Heart left ventricle (tissue), 16 donors: ENCODE measurements at regions not wholly inside any gene's neighbourhood (a gene's known extent, or its start where the extent isn't known, plus 50 kb on each side); places are given as distances from the start of the nearest gene placed in this dataset.

Experiments
- ATAC-seq, 4 donors: fragments of 200-7000 bp; cut with Tn5 transposase; one replicate each; pipeline ENCODE4 v1.9.1; 2020 to 2022; ENCODE audit warnings: moderate library complexity in 4 of 4, mild to moderate bottlenecking in 3 of 4, moderate number of reproducible peaks in 1 of 4
- DNase-seq, 5 donors: peaks; one replicate each; pipeline ENCODE4 v3.0.0-alpha.2; 2020
- H3K27ac ChIP-seq, 12 donors: fragments of 200-600 bp; sonication (generic) in 4 of 12; one replicate each; pipeline versions ENCODE4 v1.5.0 to v1.8.0; 2016 to 2022; ENCODE audit warnings: mild to moderate bottlenecking in 2 of 12
- H3K27me3 ChIP-seq, 9 donors: fragments of 200-600 bp; sonication (generic) in 2 of 9; one replicate each; pipeline versions ENCODE4 v1.5.1 to v1.8.0; 2016 to 2022; ENCODE audit warnings: mild to moderate bottlenecking in 3 of 9
- H3K36me3 ChIP-seq, 9 donors: fragments of 200-600 bp; sonication (generic) in 2 of 9; one replicate each; pipeline versions ENCODE4 v1.5.0 to v1.8.0; 2018 to 2022; ENCODE audit warnings: mild to moderate bottlenecking in 2 of 9
- H3K4me1 ChIP-seq, 12 donors: fragments of 200-600 bp; sonication (generic) in 4 of 12; one replicate each; pipeline versions ENCODE4 v1.5.0 to v1.8.0; 2016 to 2022; ENCODE audit warnings: mild to moderate bottlenecking in 3 of 12
- H3K4me3 ChIP-seq, 12 donors: fragments of 200-600 bp; sonication (generic) in 4 of 12; one replicate each; pipeline versions ENCODE4 v1.5.0 to v1.8.0; 2017 to 2022; ENCODE audit warnings: mild to moderate bottlenecking in 9 of 12, moderate library complexity in 4 of 12
- H3K9me3 ChIP-seq, 12 donors: fragments of 200-600 bp; sonication (generic) in 4 of 12; one replicate each; pipeline versions ENCODE4 v1.5.0 to v1.8.0; 2016 to 2022; ENCODE audit warnings: mild to moderate bottlenecking in 1 of 12
- POLR2A ChIP-seq, 2 donors: fragments of 450-650 bp; IDR thresholded peaks; one replicate each; pipeline ENCODE4 v1.6.1; 2017; ENCODE audit warnings: antibody characterized with exemption in 2 of 2, mild to moderate bottlenecking in 2 of 2, moderate library complexity in 2 of 2
- WGBS, 4 donors: extraction: QIAGEN DNeasy Blood & Tissue Kit in 2 of 4; methylation state at CpG; one replicate each; pipeline versions ENCODE4 v1.1.5 to v1.1.7; 2013 to 2018; 5-methylcytosine and 5-hydroxymethylcytosine counted together
- intact Hi-C, 10 donors: fragments of 100-400 bp; cut with DNase I; formaldehyde crosslinking; loops; one replicate each; pipeline versions ENCODE4 v1.11.1 to v1.14.2; 2022
- TF ChIP-seq, protein P1 (sequence below), 12 donors: fragments of 200-600 bp; sonication (generic) in 4 of 12; IDR thresholded peaks; one replicate each; pipeline versions ENCODE4 v1.5.0 to v1.8.0; 2018 to 2022; ENCODE audit warnings: antibody characterized with exemption in 12 of 12, mild to moderate bottlenecking in 5 of 12
- donor health status: ischemic (EF 13 %, LVEDD 7.1; RV severe dilation, severe dysfunction).
- donor health status: healthy with polysubstance abuse.
- donor health status: DM: no; HTN: yes; CAD: no.
- donor health status: DM: no; HTN: no; CAD: no.
- donor health status: ischemic (EF 25% LVEDD 6.9; RV normal size, moderate dysfunction).
- donor health status: ischemic (EF 25% LVEDD 5.7; RV mildly dilated, moderate dysfunction).
- donor health status: healthy.
- donor health status: DM: yes; HTN: yes; CAD: no.
- donor health status: ischemic (EF 35%, LVEDD 5.7; RV mildly dilated, moderate dysfunction).
- donor health status: nonischemic (EF 11% LVEDD 7.7; RV severe dilation, severe dysfunction).
- donor health status: DM: yes; HTN: yes; CAD: no.
- donor health status: PGD.
- donor health status: ischemic (EF 29% LVEDD 5.4; RV normal size, mild dysfunction).
- donor health status: nonischemic (EF 23%, LVEDD 6.1; RV moderate dilation, normal function).

DNA sequence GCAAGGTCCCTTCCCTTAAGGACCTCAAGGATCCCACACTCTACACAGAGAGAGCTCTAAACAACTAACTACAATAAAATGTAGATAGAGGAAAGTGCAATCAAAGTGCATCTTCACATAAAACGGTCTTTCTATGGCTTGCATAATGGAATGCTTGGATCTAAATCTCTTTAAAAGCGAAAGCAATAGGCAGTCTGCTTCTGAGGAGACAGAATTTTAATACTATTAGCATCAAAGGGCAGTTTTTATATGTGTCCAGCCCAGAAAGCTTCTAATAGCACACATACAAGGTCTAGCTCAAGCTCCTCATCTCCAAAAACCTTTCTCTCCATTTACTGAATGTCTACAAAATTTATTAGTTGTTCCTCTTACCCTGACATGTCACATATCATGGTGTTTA lies 101.5 kb upstream of the C1GALT1 start:
- no peaks in the 10 kb centered on the region for H3K27me3 ChIP-seq
- no peak overlapping the region for H3K4me3 ChIP-seq
- H3K36me3 ChIP-seq = no peaks in the 10 kb centered on the region
- no peak for TF ChIP-seq POLR2A (IDR thresholded peaks at IDR 0.05)
- TF ChIP-seq, protein P1, sequence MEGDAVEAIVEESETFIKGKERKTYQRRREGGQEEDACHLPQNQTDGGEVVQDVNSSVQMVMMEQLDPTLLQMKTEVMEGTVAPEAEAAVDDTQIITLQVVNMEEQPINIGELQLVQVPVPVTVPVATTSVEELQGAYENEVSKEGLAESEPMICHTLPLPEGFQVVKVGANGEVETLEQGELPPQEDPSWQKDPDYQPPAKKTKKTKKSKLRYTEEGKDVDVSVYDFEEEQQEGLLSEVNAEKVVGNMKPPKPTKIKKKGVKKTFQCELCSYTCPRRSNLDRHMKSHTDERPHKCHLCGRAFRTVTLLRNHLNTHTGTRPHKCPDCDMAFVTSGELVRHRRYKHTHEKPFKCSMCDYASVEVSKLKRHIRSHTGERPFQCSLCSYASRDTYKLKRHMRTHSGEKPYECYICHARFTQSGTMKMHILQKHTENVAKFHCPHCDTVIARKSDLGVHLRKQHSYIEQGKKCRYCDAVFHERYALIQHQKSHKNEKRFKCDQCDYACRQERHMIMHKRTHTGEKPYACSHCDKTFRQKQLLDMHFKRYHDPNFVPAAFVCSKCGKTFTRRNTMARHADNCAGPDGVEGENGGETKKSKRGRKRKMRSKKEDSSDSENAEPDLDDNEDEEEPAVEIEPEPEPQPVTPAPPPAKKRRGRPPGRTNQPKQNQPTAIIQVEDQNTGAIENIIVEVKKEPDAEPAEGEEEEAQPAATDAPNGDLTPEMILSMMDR (IDR thresholded peaks at IDR 0.05) = no peak
- intact Hi-C loops = no loop called here
- H3K4me1 ChIP-seq = no peaks in the 10 kb centered on the region
- ATAC-seq = no peak
- WGBS, 4 donors = 37 to 59% (median 51%) methylated on average over 2 of the region's 2 CpGs
- no peak for DNase-seq
- H3K9me3 ChIP-seq = peaks cover 0 to 9% (median 0%) of the 10 kb centered on the region in 12 donors
- no peak overlapping the region for H3K27ac ChIP-seq

DNA sequence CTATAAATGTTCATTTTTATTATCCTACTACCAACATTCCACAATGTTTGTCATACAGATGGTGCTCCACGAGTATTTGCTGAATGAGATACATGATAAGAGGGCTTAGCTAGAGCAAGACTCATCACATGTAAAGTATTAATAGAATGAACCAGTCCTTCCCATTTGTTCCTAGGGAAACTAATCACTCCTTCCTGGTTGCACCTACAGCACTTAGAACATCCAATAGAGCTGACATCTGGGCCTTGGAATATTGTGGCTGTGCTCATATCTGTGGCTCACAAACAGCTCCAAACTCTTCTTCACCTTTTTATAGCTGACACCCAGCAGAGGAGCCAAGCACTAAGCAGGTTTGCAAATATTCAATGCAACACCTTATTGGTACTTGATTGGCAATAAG lies 91.9 kb upstream of the C1GALT1 start:
- intact Hi-C loops = loop anchor here in 1 of 10 donors (10.0 kb wide), 1 partner anchor 324 kb away; no protein-coding TSS in a partner anchor
- Histone ChIP-seq H3K27ac (no peak overlapping the region), H3K4me1 (no peaks in the 10 kb centered on the region), H3K36me3 (no peaks in the 10 kb centered on the region), H3K4me3 (no peak overlapping the region), H3K9me3 (peaks cover 0 to 7% (median 0%) of the 10 kb centered on the region in 12 donors), H3K27me3 (no peaks in the 10 kb centered on the region)
- WGBS, 4 donors = 14 to 30% (median 24%) methylated on average over 1 of the region's 1 CpG
- ATAC-seq (no peak), DNase-seq (no peak)
- TF ChIP-seq POLR2A (IDR thresholded peaks at IDR 0.05) = no peak
- TF ChIP-seq, protein P1 (IDR thresholded peaks at IDR 0.05) = no peak

DNA sequence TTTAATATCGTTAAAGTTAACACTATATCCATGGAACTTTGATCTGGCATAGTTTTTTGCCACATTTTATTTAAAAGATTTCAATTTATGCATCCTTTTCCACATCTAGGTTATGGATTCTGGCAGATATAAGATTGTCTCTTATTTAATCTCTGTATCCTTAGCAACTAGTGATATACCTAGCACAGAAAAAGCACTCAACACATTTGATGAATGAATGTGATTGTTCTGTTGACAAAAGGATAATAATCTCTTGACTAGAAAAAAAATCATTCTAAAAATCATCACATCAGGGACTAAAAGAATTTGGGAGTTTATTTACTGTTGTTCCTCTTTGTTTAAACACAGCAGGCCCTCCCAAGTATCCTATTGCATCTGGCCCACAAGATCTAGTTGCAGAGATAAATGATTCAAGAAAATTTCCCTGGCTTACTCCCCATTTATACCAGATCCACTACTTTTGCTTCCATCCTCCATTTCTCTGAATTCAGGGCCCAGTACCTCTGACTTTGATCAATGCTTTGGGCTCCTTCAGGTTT lies 84.0 kb upstream of the C1GALT1 start:
- H3K9me3 ChIP-seq = no peaks in the 10 kb centered on the region
- WGBS, 4 donors = 89 to 100% (median 98%) methylated on average over 1 of the region's 1 CpG
- no peak for TF ChIP-seq POLR2A (IDR thresholded peaks at IDR 0.05)
- TF ChIP-seq, protein P1 (IDR thresholded peaks at IDR 0.05) = no peak
- no peak for DNase-seq
- ATAC-seq = no peak
- no peak overlapping the region for H3K27ac ChIP-seq
- H3K36me3 ChIP-seq = no peaks in the 10 kb centered on the region
- H3K4me3 ChIP-seq = no peak overlapping the region
- no peaks in the 10 kb centered on the region for H3K27me3 ChIP-seq
- intact Hi-C loops = loop anchor here in 1 of 10 donors (10.0 kb wide), 1 partner anchor 316 kb away; no protein-coding TSS in a partner anchor
- peaks cover 0 to 22% (median 14%) of the 10 kb centered on the region in 12 donors for H3K4me1 ChIP-seq

DNA sequence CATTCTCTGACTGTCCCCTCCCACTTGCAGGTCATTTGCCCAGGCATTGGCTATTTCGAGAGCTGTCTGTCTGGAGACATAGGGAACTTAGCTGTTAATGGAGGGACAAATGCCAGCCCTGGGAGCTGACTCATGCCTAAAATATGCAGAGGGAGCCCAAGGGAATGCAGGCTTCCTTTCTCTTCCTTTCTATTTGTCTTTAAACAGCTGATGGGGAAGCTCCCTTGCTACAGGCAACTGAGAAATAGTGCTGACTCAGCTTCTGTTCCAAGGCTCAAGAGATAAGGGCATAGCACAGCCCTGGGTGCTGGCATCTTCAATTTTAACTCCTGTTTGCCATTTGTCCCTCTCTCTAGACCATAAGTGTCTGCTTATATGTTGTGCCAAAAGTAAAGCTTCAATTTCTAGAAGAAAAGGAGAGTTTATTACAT lies 82.7 kb upstream of the C1GALT1 start:
- peak; percentile 90 to 97 (median 96) for ATAC-seq
- H3K27ac ChIP-seq = peak overlapping the region in 5 of 12 donors; percentile 33 to 61 (median 39)

More for the DNA sequence above, 82.7 kb upstream of the C1GALT1 start:
- WGBS, 4 donors = 0 to 13% (median 7%) methylated on average over 1 of the region's 1 CpG
- peaks cover 0 to 22% (median 14%) of the 10 kb centered on the region in 12 donors for H3K4me1 ChIP-seq
- intact Hi-C loops = loop anchor here in 9 of 10 donors (5.0 to 10.0 kb wide), 10 partner anchors 78 to 1115 kb away; partner anchors contain the start of genes C1GALT1 (in 4 of the 9) and COL28A1 (in 1 of the 9)
- no peaks in the 10 kb centered on the region for H3K9me3 ChIP-seq
- no peak overlapping the region for H3K4me3 ChIP-seq
- no peak for TF ChIP-seq POLR2A (IDR thresholded peaks at IDR 0.05)
- TF ChIP-seq, protein P1 (IDR thresholded peaks at IDR 0.05) = no peak
- no peaks in the 10 kb centered on the region for H3K27me3 ChIP-seq
- H3K36me3 ChIP-seq = no peaks in the 10 kb centered on the region
- peak; percentile 65 to 79 (median 75) for DNase-seq
